ENCODE measurements at regions not wholly inside any gene's neighbourhood (a gene's known extent, or its start where the extent isn't known, plus 50 kb on each side); places are given as distances from the start of the nearest gene placed in this dataset.
"Not testable (repeated sequence)": the region's sequence is repeated elsewhere in the genome, so short reads cannot be mapped to it uniquely, and the experiment has no call there.

GRCh38 chr1:185647597-185648267, 86.5 kb upstream of the HMCN1 start:
- peaks cover 2 to 12% (median 5%) of the 10 kb centered on the region in 8 donors for H3K9me3 Mint-ChIP-seq
- H3K9me3 ChIP-seq (ENCODE audit: control insufficient read depth in 1 of 2, low read length in 2 of 2); H3K27ac ChIP-seq (ENCODE audit: low read depth, low read length); H3K27me3 ChIP-seq (ENCODE audit: insufficient read depth, low read length); H3K4me3 ChIP-seq (ENCODE audit: low read length in 2 of 2); H3K36me3 Mint-ChIP-seq; H3K36me3 ChIP-seq (ENCODE audit: insufficient read depth, low read length); intact Hi-C loops (cut with micrococcal nuclease); H3K27me3 Mint-ChIP-seq: not testable (repeated sequence)
- H3K4me1 Mint-ChIP-seq = peaks cover 20 to 44% (median 24%) of the 10 kb centered on the region in 4 donors
- H3K27ac Mint-ChIP-seq = peak overlapping the region; percentile 29 to 91 (median 63)
- peaks cover 23% of the 10 kb centered on the region for H3K4me1 ChIP-seq (ENCODE audit: insufficient read depth, low read length)
- peak in 4 of 5 donors; percentile 16 to 30 (median 22) for DNase-seq
- H3K4me3 Mint-ChIP-seq = peak overlapping the region in 7 of 8 donors; percentile 27 to 69 (median 59)
- CTCF ChIA-PET (ENCODE audit: partially characterized antibody) = interaction anchor here (0.9 to 5.8 kb wide), 8 partner anchors 9 to 89 kb away, joined by 3 to 65 read pairs (median 4); no protein-coding TSS in a partner anchor
- POLR2A ChIA-PET (ENCODE audit: partially characterized antibody) = interaction anchor here (0.9 to 2.8 kb wide), 3 partner anchors 12 to 330 kb away, joined by 3 to 11 read pairs (median 9); partner anchors contain the start of gene IVNS1ABP

- ChIA-PET CTCF (ENCODE audit: partially characterized antibody) (interaction anchor here (0.9 to 3.3 kb wide), 8 partner anchors 11 to 329 kb away, joined by 3 to 13 read pairs (median 4); partner anchors contain the start of gene IVNS1ABP), POLR2A (ENCODE audit: partially characterized antibody) (interaction anchor here (1.5 to 2.8 kb wide), 3 partner anchors 24 to 329 kb away, joined by 3 to 11 read pairs (median 9); partner anchors contain the start of gene IVNS1ABP)
- DNase-seq = no peak
- no peaks in the 10 kb centered on the region for H3K27me3 Mint-ChIP-seq
- peak overlapping the region in 2 of 7 donors; percentile 36 to 90 for H3K27ac Mint-ChIP-seq
- Histone ChIP-seq H3K27ac (ENCODE audit: low read depth, low read length) (no peak overlapping the region), H3K4me1 (ENCODE audit: insufficient read depth, low read length) (peaks cover 23% of the 10 kb centered on the region), H3K4me3 (ENCODE audit: low read length in 2 of 2) (no peak overlapping the region), H3K27me3 (ENCODE audit: insufficient read depth, low read length) (no peaks in the 10 kb centered on the region), H3K36me3 (ENCODE audit: insufficient read depth, low read length) (no peaks in the 10 kb centered on the region), H3K9me3 (ENCODE audit: control insufficient read depth in 1 of 2, low read length in 2 of 2) (no peaks in the 10 kb centered on the region)
- H3K36me3 Mint-ChIP-seq = peaks cover 0 to 2% of the 10 kb centered on the region in 2 donors
- intact Hi-C loops (cut with micrococcal nuclease) = no loop called here
- H3K4me3 Mint-ChIP-seq = peak overlapping the region in 1 of 8 donors; percentile 57
- H3K9me3 Mint-ChIP-seq = peaks cover 0 to 9% (median 7%) of the 10 kb centered on the region in 8 donors
- H3K4me1 Mint-ChIP-seq = peaks cover 20 to 44% (median 24%) of the 10 kb centered on the region in 4 donors
Measured at GRCh38 chr1:185646202-185646683, 87.9 kb upstream of the HMCN1 start.

- Mint-ChIP-seq H3K27me3 (no peaks in the 10 kb centered on the region), H3K27ac (no peak overlapping the region), H3K4me1 (peaks cover 20 to 42% (median 24%) of the 10 kb centered on the region in 4 donors), H3K36me3 (peaks cover 0 to 2% of the 10 kb centered on the region in 2 donors), H3K9me3 (peaks cover 0 to 9% (median 7%) of the 10 kb centered on the region in 8 donors), H3K4me3 (no peak overlapping the region)
- Histone ChIP-seq H3K27me3 (ENCODE audit: insufficient read depth, low read length) (no peaks in the 10 kb centered on the region), H3K27ac (ENCODE audit: low read depth, low read length) (no peak overlapping the region), H3K36me3 (ENCODE audit: insufficient read depth, low read length) (no peaks in the 10 kb centered on the region), H3K4me1 (ENCODE audit: insufficient read depth, low read length) (peaks cover 23% of the 10 kb centered on the region), H3K4me3 (ENCODE audit: low read length in 2 of 2) (no peak overlapping the region), H3K9me3 (ENCODE audit: control insufficient read depth in 1 of 2, low read length in 2 of 2) (no peaks in the 10 kb centered on the region)
- POLR2A ChIA-PET (ENCODE audit: partially characterized antibody) = interaction anchor here (1.5 kb wide), 1 partner anchor 25 kb away, joined by 3 read pairs; no protein-coding TSS in a partner anchor
- intact Hi-C loops (cut with micrococcal nuclease) = no loop called here
- CTCF ChIA-PET (ENCODE audit: partially characterized antibody) = interaction anchor here (0.9 to 3.3 kb wide), 5 partner anchors 10 to 328 kb away, joined by 3 to 13 read pairs (median 5); partner anchors contain the start of gene IVNS1ABP
- DNase-seq = no peak
Measured at GRCh38 chr1:185645686-185646085, 88.5 kb upstream of the HMCN1 start.

- H3K4me3 Mint-ChIP-seq = no peak overlapping the region
- Histone ChIP-seq H3K36me3 (ENCODE audit: insufficient read depth, low read length) (no peaks in the 10 kb centered on the region), H3K27me3 (ENCODE audit: insufficient read depth, low read length) (no peaks in the 10 kb centered on the region), H3K9me3 (ENCODE audit: control insufficient read depth in 1 of 2, low read length in 2 of 2) (no peaks in the 10 kb centered on the region), H3K4me3 (ENCODE audit: low read length in 2 of 2) (no peak overlapping the region), H3K27ac (ENCODE audit: low read depth, low read length) (no peak overlapping the region), H3K4me1 (ENCODE audit: insufficient read depth, low read length) (peaks cover 23% of the 10 kb centered on the region)
- DNase-seq = no peak
- peaks cover 0 to 2% of the 10 kb centered on the region in 2 donors for H3K36me3 Mint-ChIP-seq
- POLR2A ChIA-PET (ENCODE audit: partially characterized antibody) = interaction anchor here (1.5 kb wide), 1 partner anchor 25 kb away, joined by 3 read pairs; no protein-coding TSS in a partner anchor
- peak overlapping the region in 1 of 7 donors; percentile 15 for H3K27ac Mint-ChIP-seq
- H3K27me3 Mint-ChIP-seq = no peaks in the 10 kb centered on the region
- peaks cover 0 to 9% (median 7%) of the 10 kb centered on the region in 8 donors for H3K9me3 Mint-ChIP-seq
- peaks cover 20 to 39% (median 23%) of the 10 kb centered on the region in 4 donors for H3K4me1 Mint-ChIP-seq
- CTCF ChIA-PET (ENCODE audit: partially characterized antibody) = interaction anchor here (2.8 kb wide), 1 partner anchor 49 kb away, joined by 11 read pairs; no protein-coding TSS in a partner anchor
- intact Hi-C loops (cut with micrococcal nuclease) = no loop called here
Measured at GRCh38 chr1:185645162-185645640, 89.0 kb upstream of the HMCN1 start.

GRCh38 chr1:185644531-185644930, 89.7 kb upstream of the HMCN1 start:
- Histone ChIP-seq H3K27me3 (ENCODE audit: insufficient read depth, low read length) (no peaks in the 10 kb centered on the region), H3K9me3 (ENCODE audit: control insufficient read depth in 1 of 2, low read length in 2 of 2) (no peaks in the 10 kb centered on the region), H3K4me1 (ENCODE audit: insufficient read depth, low read length) (peaks cover 23% of the 10 kb centered on the region), H3K36me3 (ENCODE audit: insufficient read depth, low read length) (no peaks in the 10 kb centered on the region), H3K27ac (ENCODE audit: low read depth, low read length) (no peak overlapping the region), H3K4me3 (ENCODE audit: low read length in 2 of 2) (no peak overlapping the region)
- ChIA-PET POLR2A (ENCODE audit: partially characterized antibody) (no interaction called here), CTCF (ENCODE audit: partially characterized antibody) (interaction anchor here (1.0 kb wide), 1 partner anchor 12 kb away, joined by 3 read pairs; no protein-coding TSS in a partner anchor)
- Mint-ChIP-seq H3K27ac (peak overlapping the region in 1 of 7 donors; percentile 43), H3K9me3 (peaks cover 0 to 12% (median 7%) of the 10 kb centered on the region in 8 donors), H3K27me3 (no peaks in the 10 kb centered on the region), H3K36me3 (peaks cover 0 to 2% of the 10 kb centered on the region in 2 donors), H3K4me3 (no peak overlapping the region), H3K4me1 (peaks cover 20 to 39% (median 23%) of the 10 kb centered on the region in 4 donors)
- intact Hi-C loops (cut with micrococcal nuclease) = no loop called here
- no peak for DNase-seq

GRCh38 chr1:185636848-185637247, 97.3 kb upstream of the HMCN1 start:
- Histone ChIP-seq H3K27ac (ENCODE audit: low read depth, low read length) (no peak overlapping the region), H3K27me3 (ENCODE audit: insufficient read depth, low read length) (no peaks in the 10 kb centered on the region), H3K9me3 (ENCODE audit: control insufficient read depth in 1 of 2, low read length in 2 of 2) (no peaks in the 10 kb centered on the region), H3K4me1 (ENCODE audit: insufficient read depth, low read length) (no peaks in the 10 kb centered on the region), H3K4me3 (ENCODE audit: low read length in 2 of 2) (no peak overlapping the region), H3K36me3 (ENCODE audit: insufficient read depth, low read length) (no peaks in the 10 kb centered on the region)
- intact Hi-C loops (cut with micrococcal nuclease) = no loop called here
- DNase-seq = no peak
- H3K27ac Mint-ChIP-seq = no peak overlapping the region
- H3K27me3 Mint-ChIP-seq = peaks cover 0 to 2% of the 10 kb centered on the region in 2 donors
- H3K4me1 Mint-ChIP-seq = peaks cover 0 to 3% (median 0%) of the 10 kb centered on the region in 4 donors
- H3K36me3 Mint-ChIP-seq = peaks cover 2 to 9% of the 10 kb centered on the region in 2 donors
- POLR2A ChIA-PET (ENCODE audit: partially characterized antibody) = no interaction called here
- no peak overlapping the region for H3K4me3 Mint-ChIP-seq
- CTCF ChIA-PET (ENCODE audit: partially characterized antibody) = interaction anchor here (2.2 kb wide), 1 partner anchor 11 kb away, joined by 13 read pairs; no protein-coding TSS in a partner anchor
- H3K9me3 Mint-ChIP-seq = peaks cover 0 to 17% (median 5%) of the 10 kb centered on the region in 8 donors

GRCh38 chr1:185634704-185635103, 99.5 kb upstream of the HMCN1 start:
- peaks cover 0 to 3% (median 0%) of the 10 kb centered on the region in 4 donors for H3K4me1 Mint-ChIP-seq
- H3K27me3 Mint-ChIP-seq = peaks cover 0 to 2% of the 10 kb centered on the region in 2 donors
- H3K36me3 Mint-ChIP-seq = peaks cover 2 to 9% of the 10 kb centered on the region in 2 donors
- ChIA-PET CTCF (ENCODE audit: partially characterized antibody) (interaction anchor here (0.9 to 2.2 kb wide), 2 partner anchors 13 to 39 kb away, joined by 3 to 13 read pairs; no protein-coding TSS in a partner anchor), POLR2A (ENCODE audit: partially characterized antibody) (no interaction called here)
- H3K9me3 Mint-ChIP-seq = peaks cover 0 to 17% (median 4%) of the 10 kb centered on the region in 8 donors
- DNase-seq = no peak
- intact Hi-C loops (cut with micrococcal nuclease) = no loop called here
- Histone ChIP-seq H3K9me3 (ENCODE audit: control insufficient read depth in 1 of 2, low read length in 2 of 2) (no peaks in the 10 kb centered on the region), H3K36me3 (ENCODE audit: insufficient read depth, low read length) (no peaks in the 10 kb centered on the region), H3K4me3 (ENCODE audit: low read length in 2 of 2) (no peak overlapping the region), H3K27me3 (ENCODE audit: insufficient read depth, low read length) (no peaks in the 10 kb centered on the region), H3K27ac (ENCODE audit: low read depth, low read length) (no peak overlapping the region), H3K4me1 (ENCODE audit: insufficient read depth, low read length) (no peaks in the 10 kb centered on the region)
- H3K27ac Mint-ChIP-seq = no peak overlapping the region
- H3K4me3 Mint-ChIP-seq = no peak overlapping the region

All from CD4-positive, alpha-beta memory T cell (primary cell).